ENCODE measurements at regions not wholly inside any gene's neighbourhood (a gene's known extent, or its start where the extent isn't known, plus 50 kb on each side); places are given as distances from the start of the nearest gene placed in this dataset.

- TF ChIP-seq CTCF (IDR thresholded peaks at IDR 0.05; ENCODE audit: insufficient read depth, low read length, poor library complexity, severe bottlenecking), result no peak
- no peak for DNase-seq (ENCODE audit: extremely low read depth, insufficient read length)
- no peaks in the 10 kb centered on the region for H3K36me3 ChIP-seq (ENCODE audit: control insufficient read depth, insufficient read depth, low read length)
- H3K4me3 ChIP-seq (replicated peaks; ENCODE audit: low read depth, low read length), result no peak overlapping the region
- no peaks in the 10 kb centered on the region for H3K27me3 ChIP-seq (replicated peaks; ENCODE audit: control insufficient read depth, insufficient read depth, low read length)
Measured at GRCh38 chr7:81327468-81328266, 408.8 kb upstream of the SEMA3C start.

GRCh38 chr7:81321949-81322348 lies 403.1 kb upstream of the SEMA3C start:
- no peak for TF ChIP-seq CTCF (IDR thresholded peaks at IDR 0.05; ENCODE audit: insufficient read depth, low read length, poor library complexity, severe bottlenecking)
- Histone ChIP-seq H3K4me3 (replicated peaks; ENCODE audit: low read depth, low read length) (no peak overlapping the region), H3K36me3 (ENCODE audit: control insufficient read depth, insufficient read depth, low read length) (no peaks in the 10 kb centered on the region), H3K27me3 (replicated peaks; ENCODE audit: control insufficient read depth, insufficient read depth, low read length) (no peaks in the 10 kb centered on the region)
- DNase-seq (ENCODE audit: extremely low read depth, insufficient read length), result no peak

- Histone ChIP-seq H3K4me3 (replicated peaks; ENCODE audit: low read depth, low read length) (no peak overlapping the region), H3K36me3 (ENCODE audit: control insufficient read depth, insufficient read depth, low read length) (no peaks in the 10 kb centered on the region), H3K27me3 (replicated peaks; ENCODE audit: control insufficient read depth, insufficient read depth, low read length) (no peaks in the 10 kb centered on the region)
- DNase-seq (ENCODE audit: extremely low read depth, insufficient read length), result no peak
- no peak for TF ChIP-seq CTCF (IDR thresholded peaks at IDR 0.05; ENCODE audit: insufficient read depth, low read length, poor library complexity, severe bottlenecking)
Measured at GRCh38 chr7:81317741-81318140, 398.9 kb upstream of the SEMA3C start.

GRCh38 chr7:81308643-81309322 lies 389.9 kb upstream of the SEMA3C start:
- no peaks in the 10 kb centered on the region for H3K36me3 ChIP-seq (ENCODE audit: control insufficient read depth, insufficient read depth, low read length)
- H3K4me3 ChIP-seq (replicated peaks; ENCODE audit: low read depth, low read length), result no peak overlapping the region
- DNase-seq (ENCODE audit: extremely low read depth, insufficient read length), result no peak
- TF ChIP-seq CTCF (IDR thresholded peaks at IDR 0.05; ENCODE audit: insufficient read depth, low read length, poor library complexity, severe bottlenecking), result no peak
- no peaks in the 10 kb centered on the region for H3K27me3 ChIP-seq (replicated peaks; ENCODE audit: control insufficient read depth, insufficient read depth, low read length)

GRCh38 chr7:81301815-81302214 lies 383.0 kb upstream of the SEMA3C start:
- Histone ChIP-seq H3K36me3 (ENCODE audit: control insufficient read depth, insufficient read depth, low read length) (no peaks in the 10 kb centered on the region), H3K4me3 (replicated peaks; ENCODE audit: low read depth, low read length) (no peak overlapping the region), H3K27me3 (replicated peaks; ENCODE audit: control insufficient read depth, insufficient read depth, low read length) (no peaks in the 10 kb centered on the region)
- no peak for DNase-seq (ENCODE audit: extremely low read depth, insufficient read length)
- no peak for TF ChIP-seq CTCF (IDR thresholded peaks at IDR 0.05; ENCODE audit: insufficient read depth, low read length, poor library complexity, severe bottlenecking)

All from GM06990 (cell line).